Stimulated activated CD4-positive, alpha-beta T cell treated with anti-CD3 and anti-CD28 coated beads, Interleukin-15, amount 100 ng/mL, for 48 hours (primary cell): ENCODE measurements at regions not wholly inside any gene's neighbourhood (a gene's known extent, or its start where the extent isn't known, plus 50 kb on each side); places are given as distances from the start of the nearest gene placed in this dataset.

Source experiments
- DNase-seq, 2 donors: peaks; one replicate each; pipeline ENCODE4 v3.0.0-alpha.2; 2020; ENCODE audit warnings: low read depth in 2 of 2

DNA sequence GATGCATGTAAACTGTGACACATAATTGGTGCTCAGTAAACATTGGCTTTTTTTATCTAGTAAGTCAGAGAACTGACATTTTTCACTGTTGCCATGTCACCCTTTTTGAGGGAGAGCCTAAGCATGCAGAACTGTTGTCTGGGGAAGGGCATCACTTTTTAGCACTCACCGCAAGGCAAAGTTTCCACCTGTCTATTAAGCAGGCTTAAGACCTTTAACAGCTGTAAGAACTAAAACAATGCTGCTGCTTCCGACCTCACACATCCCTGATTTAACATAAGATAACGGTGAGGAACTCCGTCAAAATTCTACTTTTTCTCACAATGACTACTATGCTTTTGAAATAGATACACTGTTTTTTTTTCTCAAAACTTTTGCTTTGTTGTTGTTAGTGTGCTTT, 554.8 kb downstream of the NUF2 start:
- no peak for DNase-seq

GRCh38 chr1:163877016-163877415, 555.3 kb downstream of the NUF2 start:
- no peak for DNase-seq

GRCh38 chr1:163885510-163885909, 563.8 kb downstream of the NUF2 start:
- DNase-seq: no peak

DNA sequence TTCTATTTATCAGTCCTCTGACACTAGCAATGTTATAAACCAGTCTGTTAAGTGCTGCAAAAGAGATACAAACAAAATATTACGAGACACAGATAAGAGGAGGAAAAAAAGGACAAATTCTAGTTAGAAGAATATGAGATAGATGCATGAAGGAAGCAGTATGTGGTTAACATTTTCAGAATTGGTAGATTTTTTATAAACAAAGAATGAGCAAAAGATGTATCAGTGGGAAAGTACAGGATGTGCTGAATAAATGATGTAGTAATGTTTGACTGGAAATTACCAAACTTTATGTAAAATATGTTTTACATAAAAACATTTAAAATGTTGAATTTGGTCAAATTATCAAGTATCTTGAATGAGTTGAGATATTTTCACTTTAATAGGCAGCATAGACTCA, 574.2 kb downstream of the NUF2 start:
- no peak for DNase-seq

- DNase-seq: no peak
These were observed 575.8 kb downstream of the NUF2 start for GRCh38 chr1:163897412-163898155.

DNA sequence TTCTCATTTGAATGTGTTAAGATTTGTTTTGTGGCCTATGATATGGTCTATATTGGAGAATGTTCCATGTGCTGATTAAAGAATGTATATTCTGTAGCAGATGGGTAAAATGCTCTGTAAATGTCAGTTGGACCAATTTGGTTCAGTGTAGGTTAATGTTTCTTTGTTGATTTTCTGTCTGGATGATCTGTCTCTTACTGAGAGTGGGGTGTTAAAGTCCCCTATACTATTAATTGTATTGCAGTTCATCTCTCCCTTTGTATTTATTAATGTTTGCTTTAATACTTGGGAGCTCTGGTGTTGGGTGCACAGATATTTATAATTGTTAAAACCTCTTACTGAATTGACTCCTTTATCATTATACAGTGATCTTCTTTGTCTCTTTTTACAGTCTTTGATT, 584.5 kb downstream of the NUF2 start:
- DNase-seq: no peak

DNA sequence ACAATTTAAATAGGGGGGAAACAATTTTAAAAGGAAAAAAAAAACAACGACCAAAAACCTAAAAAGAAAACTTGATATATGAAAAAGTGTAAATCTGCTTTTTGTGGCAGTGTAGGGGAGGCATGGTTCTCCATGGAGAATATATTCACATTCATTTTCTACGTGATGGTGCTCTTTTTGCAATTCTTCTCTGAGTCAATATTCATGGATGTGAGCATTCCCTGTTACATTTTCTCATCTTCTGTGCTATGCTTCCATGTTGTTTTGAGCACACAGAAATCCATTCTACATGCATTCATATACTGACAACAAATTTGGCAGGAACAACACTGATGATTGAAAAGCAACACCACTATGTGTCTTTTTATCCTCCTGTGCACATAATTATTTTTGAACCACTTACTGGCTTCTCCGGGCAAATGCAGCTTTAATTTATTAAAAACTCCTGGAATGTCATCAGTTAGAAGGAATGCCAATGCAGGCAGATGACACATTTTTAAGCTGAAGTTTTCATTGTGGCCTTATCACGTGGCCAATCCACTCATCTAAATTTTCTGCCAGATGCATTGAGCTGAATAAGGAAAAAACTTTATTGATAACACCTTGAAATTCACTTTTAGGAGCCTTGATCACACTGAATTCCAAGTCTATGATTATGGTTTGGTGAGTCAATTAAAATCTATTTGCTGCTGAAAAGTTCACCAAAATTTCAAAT, 590.6 kb downstream of the NUF2 start:
- no peak for DNase-seq

GRCh38 chr1:163914785-163915413, 593.1 kb downstream of the NUF2 start:
- no peak for DNase-seq

- no peak for DNase-seq
These were observed 601.0 kb downstream of the NUF2 start for GRCh38 chr1:163922743-163923201.

DNA sequence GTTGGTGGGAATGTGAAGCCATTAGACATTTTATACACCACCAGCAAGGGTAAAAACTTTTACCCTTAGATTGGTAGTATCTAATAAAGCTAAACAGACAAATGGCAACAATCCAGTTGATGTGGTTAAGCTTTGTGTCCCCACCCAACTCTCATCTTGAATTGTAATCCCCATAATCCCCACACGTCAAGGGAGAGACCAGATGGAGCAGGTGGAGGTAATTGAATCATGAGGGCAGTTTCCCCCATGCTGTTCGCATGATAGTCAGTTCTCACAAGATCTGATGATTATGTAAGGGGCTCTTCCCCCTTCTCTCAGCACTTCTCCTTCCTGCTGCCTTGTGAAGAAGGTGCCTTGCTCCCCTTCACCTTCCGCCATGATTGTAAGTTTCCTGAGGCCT, 602.3 kb downstream of the NUF2 start:
- DNase-seq: no peak

- DNase-seq: no peak
These were observed 605.7 kb downstream of the NUF2 start for GRCh38 chr1:163927493-163927892.

DNA sequence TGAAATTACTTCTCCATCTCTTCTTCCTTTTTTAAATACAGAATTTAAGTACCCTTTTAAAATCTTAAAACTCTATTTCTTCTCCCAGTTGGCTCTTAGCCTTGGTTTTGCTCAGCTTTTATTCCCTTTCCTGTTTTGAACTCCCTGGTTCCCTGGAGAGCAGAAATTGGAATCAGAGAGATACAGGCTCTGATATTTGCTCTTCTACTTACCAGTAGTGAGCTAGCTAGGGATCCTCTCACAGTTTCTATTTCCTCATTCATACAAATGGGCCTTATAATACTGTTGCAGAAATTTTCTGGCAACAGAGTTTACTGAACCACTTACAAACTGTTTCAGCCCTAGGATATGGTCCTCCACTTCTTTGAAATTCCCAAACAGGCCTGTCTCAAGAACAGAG, 606.3 kb downstream of the NUF2 start:
- no peak for DNase-seq

- DNase-seq: no peak
These were observed 606.9 kb downstream of the NUF2 start for GRCh38 chr1:163928651-163929050.

GRCh38 chr1:163932901-163933300, 611.1 kb downstream of the NUF2 start:
- DNase-seq: no peak

GRCh38 chr1:163933437-163933836, 611.7 kb downstream of the NUF2 start:
- no peak for DNase-seq

- no peak for DNase-seq
These were observed 614.1 kb downstream of the NUF2 start for GRCh38 chr1:163935738-163936374.

DNA sequence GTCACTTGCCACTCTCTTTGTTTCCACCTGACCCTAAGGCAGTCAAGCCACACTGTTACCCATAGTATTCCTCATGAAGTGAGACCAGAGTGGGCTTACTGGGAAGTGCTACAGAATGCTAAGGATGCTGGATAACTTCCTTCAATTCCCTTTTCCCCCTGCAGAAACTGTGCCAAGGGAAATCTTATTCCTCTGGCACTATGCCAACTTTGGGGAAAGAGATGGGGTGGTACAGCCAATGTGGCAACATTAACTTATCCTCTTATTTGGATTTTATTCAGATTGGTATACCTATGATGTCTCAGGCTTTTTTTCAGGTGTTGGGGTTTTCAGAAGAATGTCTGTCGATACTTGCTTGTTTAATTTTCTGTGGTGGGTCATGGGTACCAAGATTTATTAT, 599.4 kb upstream of the PBX1 start:
- DNase-seq: no peak

- DNase-seq: no peak
These were observed 588.8 kb upstream of the PBX1 start for GRCh38 chr1:163970151-163970550.

GRCh38 chr1:163970699-163971098, 588.3 kb upstream of the PBX1 start:
- DNase-seq: no peak

- DNase-seq: no peak
These were observed 585.4 kb upstream of the PBX1 start for GRCh38 chr1:163973586-163973985.

- DNase-seq: no peak
These were observed 584.9 kb upstream of the PBX1 start for GRCh38 chr1:163974120-163974519.

DNA sequence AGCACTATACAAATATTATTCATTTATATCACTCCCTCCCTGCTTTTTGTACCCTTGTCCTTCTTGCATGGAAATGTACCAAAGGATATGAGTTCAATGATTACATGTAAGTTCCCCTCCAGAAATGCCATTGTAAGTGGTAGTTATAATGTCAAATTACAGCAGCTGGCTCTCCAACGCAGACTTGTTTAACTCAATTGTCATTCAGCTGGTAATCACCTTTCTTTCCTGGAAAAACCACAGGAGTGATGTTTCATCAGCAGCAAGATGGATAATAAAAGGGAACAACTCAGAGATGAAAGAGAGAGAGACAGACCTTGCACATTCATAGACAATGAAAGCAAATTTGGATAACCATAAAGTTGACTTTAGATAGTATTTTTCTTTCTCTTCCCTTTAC, 578.6 kb upstream of the PBX1 start:
- DNase-seq: no peak
